Neuronal stem cell (in vitro differentiated cells): ENCODE measurements at regions not wholly inside any gene's neighbourhood (a gene's known extent, or its start where the extent isn't known, plus 50 kb on each side); places are given as distances from the start of the nearest gene placed in this dataset.

ENCODE experiments used
- DNase-seq: peaks from one replicate; pipeline ENCODE4 v3.0.0-alpha.2; 2013; ENCODE audit warnings: low spot score
- H2AFZ ChIP-seq: one replicate; pipeline ENCODE4 v1.6.1; 2013; ENCODE audit warnings: mild to moderate bottlenecking, low read length, inconsistent platforms
- H2AK5ac ChIP-seq: 2 replicates; pipeline ENCODE4 v1.6.1; 2013; ENCODE audit warnings: low read depth, mild to moderate bottlenecking, inconsistent platforms, low read length, moderate library complexity, mixed read lengths
- H2BK120ac ChIP-seq: 2 replicates; pipeline ENCODE4 v1.6.1; 2013; ENCODE audit warnings: low read depth, mild to moderate bottlenecking, inconsistent platforms, low read length, moderate library complexity, mixed read lengths
- H2BK12ac ChIP-seq: one replicate; pipeline ENCODE4 v1.6.1; 2013; ENCODE audit warnings: low read length, inconsistent platforms
- H2BK15ac ChIP-seq: 2 replicates; pipeline ENCODE4 v1.6.1; 2013; ENCODE audit warnings: mild to moderate bottlenecking, low read length, inconsistent platforms, mixed read lengths
- H2BK5ac ChIP-seq: one replicate; pipeline ENCODE4 v1.6.1; 2013; ENCODE audit warnings: inconsistent platforms, mild to moderate bottlenecking, low read length, moderate library complexity
- H3K14ac ChIP-seq: one replicate; pipeline ENCODE4 v1.6.1; 2013; ENCODE audit warnings: low read length, inconsistent platforms
- H3K18ac ChIP-seq: 2 replicates; pipeline ENCODE4 v1.6.1; 2013; ENCODE audit warnings: low read length, inconsistent platforms
- H3K23ac ChIP-seq: 2 replicates; pipeline ENCODE4 v1.6.1; 2013; ENCODE audit warnings: low read depth, mild to moderate bottlenecking, mixed read lengths, low read length, inconsistent platforms; ENCODE audit not compliant: poor library complexity
- H3K27ac ChIP-seq: replicated peaks from 3 replicates; pipeline ENCODE4 v1.5.1; 2013; ENCODE audit warnings: low read length, inconsistent platforms
- H3K27me3 ChIP-seq, 3 experiments: 2 replicates each; pipeline ENCODE4 v1.6.1; 2013; ENCODE audit warnings: low read length in 3 of 3, mild to moderate bottlenecking in 2 of 3, inconsistent platforms in 1 of 3, low read depth in 1 of 3, mixed read lengths in 1 of 3, moderate library complexity in 1 of 3; ENCODE audit not compliant: control insufficient read depth in 3 of 3, insufficient read depth in 3 of 3
- H3K36me3 ChIP-seq, 2 donors: replicated peaks in 1 of 2; 2 replicates each; pipeline ENCODE4 v1.6.1; 2013; ENCODE audit warnings: low read length in 2 of 2; ENCODE audit not compliant: control insufficient read depth in 2 of 2, insufficient read depth in 2 of 2
- H3K4ac ChIP-seq: 2 replicates; pipeline ENCODE4 v1.6.1; 2013; ENCODE audit warnings: inconsistent platforms, mild to moderate bottlenecking, low read length, moderate library complexity
- H3K4me1 ChIP-seq, 2 donors: 1 replicate in 1 of 2; 2 replicates in 1 of 2; pipeline ENCODE4 v1.6.1; 2013; ENCODE audit warnings: low read length in 2 of 2, low read depth in 1 of 2; ENCODE audit not compliant: control insufficient read depth in 2 of 2, insufficient read depth in 1 of 2
- H3K4me2 ChIP-seq: one replicate; pipeline ENCODE4 v1.6.1; 2013; ENCODE audit warnings: mild to moderate bottlenecking, low read length, inconsistent platforms; ENCODE audit not compliant: insufficient read depth, poor library complexity, severe bottlenecking
- H3K4me3 ChIP-seq, 2 donors: 2 replicates each; pipeline ENCODE4 v1.5.1; 2013; ENCODE audit warnings: low read length in 2 of 2, mild to moderate bottlenecking in 2 of 2, inconsistent platforms in 1 of 2, moderate library complexity in 1 of 2
- H3K79me1 ChIP-seq: one replicate; pipeline ENCODE4 v1.6.1; 2013; ENCODE audit warnings: low read depth, mild to moderate bottlenecking, inconsistent platforms, low read length, moderate library complexity
- H3K9ac ChIP-seq: one replicate; pipeline ENCODE4 v1.6.1; 2013; ENCODE audit warnings: mild to moderate bottlenecking, low read depth, low read length, inconsistent platforms; ENCODE audit not compliant: poor library complexity
- H3K9me3 ChIP-seq, 2 donors: replicated peaks in 1 of 2; 2 replicates each; pipeline versions ENCODE3 to v1.6.1; 2013; ENCODE audit warnings: low read length in 2 of 2, mild to moderate bottlenecking in 2 of 2, inconsistent platforms in 1 of 2, low read depth in 1 of 2, mixed read lengths in 1 of 2, moderate library complexity in 1 of 2; ENCODE audit not compliant: control insufficient read depth in 2 of 2, insufficient read depth in 1 of 2
- H4K8ac ChIP-seq: one replicate; pipeline ENCODE4 v1.6.1; 2013; ENCODE audit warnings: low read depth, mild to moderate bottlenecking, inconsistent platforms, low read length, moderate library complexity
- H4K91ac ChIP-seq: one replicate; pipeline ENCODE4 v1.6.1; 2013; ENCODE audit warnings: low read length, low read depth, mild to moderate bottlenecking, inconsistent platforms; ENCODE audit not compliant: poor library complexity
- WGBS, 2 donors: extraction: QIAGEN DNeasy Blood & Tissue Kit; methylation state at CpG; one replicate each; pipeline ENCODE4 v1.1.7; 2013; ENCODE audit warnings: missing lambda C conversion rate in 2 of 2, mixed read lengths in 1 of 2; ENCODE audit not compliant: insufficient read length in 2 of 2, insufficient replicate concordance in 1 of 2; ENCODE audit errors: extremely low coverage in 2 of 2; 5-methylcytosine and 5-hydroxymethylcytosine counted together

DNA sequence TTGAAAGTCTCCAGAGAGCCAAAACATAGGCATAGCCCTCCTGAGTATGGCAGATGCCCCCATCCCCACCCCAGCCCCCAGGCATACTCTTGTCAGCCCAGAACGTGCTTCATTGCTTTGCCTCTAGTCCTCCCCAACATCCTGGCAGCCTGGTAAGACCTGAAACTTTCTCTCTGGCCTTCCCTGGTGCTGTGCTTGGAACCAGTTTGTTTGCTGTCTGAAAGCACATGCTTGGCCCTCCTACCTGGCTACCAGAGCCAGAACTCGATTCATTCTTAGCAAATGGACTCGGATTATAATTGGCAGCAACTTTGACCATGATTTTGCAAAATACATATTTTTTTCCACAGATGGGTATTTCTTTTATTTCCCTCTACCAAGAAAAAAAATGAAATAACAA lies 248.1 kb downstream of the USP46 start:
- Histone ChIP-seq H3K9me3 (peaks cover 0 to 4% of the 10 kb centered on the region in 2 donors), H3K4me1 (no peaks in the 10 kb centered on the region), H2AFZ (no peak overlapping the region), H3K14ac (no peak overlapping the region), H2AK5ac (no peak overlapping the region), H3K18ac (no peak overlapping the region), H3K36me3 (no peaks in the 10 kb centered on the region), H3K4ac (no peak overlapping the region), H3K27me3 (no peaks in the 10 kb centered on the region), H2BK12ac (no peak overlapping the region), H3K4me2 (no peak overlapping the region), H3K27ac (no peak overlapping the region), H3K9ac (peak overlapping the region; percentile 10), H3K23ac (no peak overlapping the region), H2BK5ac (no peak overlapping the region), H3K79me1 (no peaks in the 10 kb centered on the region), H2BK15ac (no peak overlapping the region), H3K4me3 (no peak overlapping the region), H4K8ac (no peak overlapping the region), H4K91ac (no peak overlapping the region), H2BK120ac (no peak overlapping the region)
- no peak for DNase-seq
- WGBS, 2 donors = no CpG with 5 or more reads among the region's 3 CpGs

DNA sequence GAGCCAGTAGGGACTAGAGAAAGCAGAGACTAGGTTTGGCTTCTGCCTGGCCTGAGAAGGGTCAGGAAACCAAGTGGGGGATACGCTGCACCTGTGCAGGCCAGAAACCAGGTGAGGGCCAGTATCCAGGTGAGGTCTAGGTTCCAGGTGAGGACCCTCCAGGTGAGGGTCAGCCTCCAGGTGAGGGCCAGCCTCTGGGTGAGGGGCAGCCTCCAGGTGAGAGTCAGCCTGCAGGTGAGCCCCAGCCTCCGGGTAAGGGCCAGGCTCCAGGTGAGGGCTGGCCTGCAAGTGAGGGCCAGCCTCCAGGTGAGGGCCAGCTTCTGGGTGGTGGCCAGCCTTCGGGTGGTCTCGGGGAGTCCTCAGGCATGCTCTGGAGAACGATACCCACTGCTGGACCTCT lies 238.8 kb downstream of the USP46 start:
- Histone ChIP-seq H2BK12ac (no peak overlapping the region), H2AK5ac (no peak overlapping the region), H2BK5ac (no peak overlapping the region), H3K27me3 (no peaks in the 10 kb centered on the region), H4K8ac (no peak overlapping the region), H2AFZ (no peak overlapping the region), H3K14ac (no peak overlapping the region), H3K9me3 (no peaks in the 10 kb centered on the region), H3K27ac (no peak overlapping the region), H3K4ac (no peak overlapping the region), H2BK120ac (no peak overlapping the region), H3K9ac (no peak overlapping the region), H3K4me3 (no peak overlapping the region), H3K18ac (no peak overlapping the region), H3K23ac (no peak overlapping the region), H3K4me2 (no peak overlapping the region), H2BK15ac (no peak overlapping the region), H3K79me1 (no peaks in the 10 kb centered on the region), H4K91ac (no peak overlapping the region), H3K4me1 (no peaks in the 10 kb centered on the region), H3K36me3 (no peaks in the 10 kb centered on the region)
- WGBS, 2 donors = no CpG with 5 or more reads among the region's 5 CpGs
- DNase-seq = no peak

DNA sequence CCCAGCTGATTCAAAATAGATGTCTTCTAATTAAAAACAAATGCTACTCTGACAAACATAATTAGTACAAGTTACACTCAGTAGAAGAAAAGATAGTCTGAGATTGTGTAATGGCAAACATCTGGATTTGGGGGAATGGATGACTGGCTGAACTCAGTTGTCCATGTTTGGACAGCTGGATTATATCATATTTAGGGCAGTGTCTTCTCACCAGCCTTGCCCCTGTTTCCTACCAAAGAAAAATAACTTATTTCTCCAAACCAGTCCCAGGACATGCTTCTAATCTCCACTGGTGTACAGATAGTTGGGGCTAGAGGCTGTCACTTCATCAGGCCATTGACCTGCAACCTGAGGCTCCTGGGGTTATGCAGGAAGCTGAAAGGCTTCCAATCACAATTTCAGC lies 237.3 kb downstream of the USP46 start:
- Histone ChIP-seq H3K4ac (no peak overlapping the region), H2AK5ac (no peak overlapping the region), H2BK15ac (no peak overlapping the region), H2BK120ac (no peak overlapping the region), H3K4me1 (no peaks in the 10 kb centered on the region), H3K9ac (no peak overlapping the region), H4K91ac (no peak overlapping the region), H4K8ac (no peak overlapping the region), H3K36me3 (no peaks in the 10 kb centered on the region), H2BK5ac (no peak overlapping the region), H3K14ac (no peak overlapping the region), H3K4me3 (no peak overlapping the region), H2AFZ (no peak overlapping the region), H3K9me3 (no peaks in the 10 kb centered on the region), H3K79me1 (no peaks in the 10 kb centered on the region), H3K27me3 (no peaks in the 10 kb centered on the region), H3K18ac (no peak overlapping the region), H3K27ac (no peak overlapping the region), H3K23ac (no peak overlapping the region), H3K4me2 (no peak overlapping the region), H2BK12ac (no peak overlapping the region)
- DNase-seq = no peak

DNA sequence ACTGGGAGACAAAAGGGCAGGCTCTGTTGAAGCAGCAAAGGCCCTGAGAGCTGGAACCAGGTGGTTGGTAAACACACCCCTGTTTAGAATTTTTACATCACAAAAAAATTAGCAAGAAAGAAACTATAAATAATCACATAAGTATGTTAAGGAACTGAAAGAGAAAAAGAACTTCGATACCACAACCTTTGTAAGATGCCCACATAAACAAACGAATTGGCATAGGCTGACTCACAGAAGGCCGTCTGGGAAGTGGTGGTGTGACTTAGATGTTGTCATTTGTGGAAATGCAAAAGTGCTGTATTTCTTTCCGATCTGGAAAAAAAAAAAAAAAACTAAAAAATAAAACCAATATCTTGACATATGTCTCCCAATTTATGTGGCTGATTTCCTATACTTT lies 235.1 kb downstream of the USP46 start:
- no peaks in the 10 kb centered on the region for H3K36me3 ChIP-seq
- DNase-seq = no peak

More for the DNA sequence above, 235.1 kb downstream of the USP46 start:
- Histone ChIP-seq H3K18ac (no peak overlapping the region), H2BK5ac (no peak overlapping the region), H3K9me3 (no peaks in the 10 kb centered on the region), H4K91ac (no peak overlapping the region), H3K4me3 (no peak overlapping the region), H3K4ac (no peak overlapping the region), H2BK120ac (no peak overlapping the region), H3K79me1 (no peaks in the 10 kb centered on the region), H2AFZ (no peak overlapping the region), H3K9ac (no peak overlapping the region), H2AK5ac (no peak overlapping the region), H3K27ac (no peak overlapping the region), H3K23ac (no peak overlapping the region), H2BK15ac (no peak overlapping the region), H3K27me3 (no peaks in the 10 kb centered on the region), H3K4me2 (no peak overlapping the region), H3K14ac (no peak overlapping the region), H4K8ac (no peak overlapping the region), H3K4me1 (no peaks in the 10 kb centered on the region), H2BK12ac (no peak overlapping the region)
- WGBS, 2 donors = no CpG with 5 or more reads among the region's 4 CpGs
